Inferior parietal cortex (tissue), 1 donor: ENCODE measurements at regions not wholly inside any gene's neighbourhood (a gene's known extent, or its start where the extent isn't known, plus 50 kb on each side); places are given as distances from the start of the nearest gene placed in this dataset.
A peak's percentile ranks its signal among the peaks of the same experiment; 100 is the strongest.
"Not testable (repeated sequence)": the region's sequence is repeated elsewhere in the genome, so short reads cannot be mapped to it uniquely, and the experiment has no call there.

Source experiments
- DNase-seq: peaks from one replicate; pipeline ENCODE4 v3.0.0-alpha.2; 2016; ENCODE audit errors: extremely low spot score

DNA sequence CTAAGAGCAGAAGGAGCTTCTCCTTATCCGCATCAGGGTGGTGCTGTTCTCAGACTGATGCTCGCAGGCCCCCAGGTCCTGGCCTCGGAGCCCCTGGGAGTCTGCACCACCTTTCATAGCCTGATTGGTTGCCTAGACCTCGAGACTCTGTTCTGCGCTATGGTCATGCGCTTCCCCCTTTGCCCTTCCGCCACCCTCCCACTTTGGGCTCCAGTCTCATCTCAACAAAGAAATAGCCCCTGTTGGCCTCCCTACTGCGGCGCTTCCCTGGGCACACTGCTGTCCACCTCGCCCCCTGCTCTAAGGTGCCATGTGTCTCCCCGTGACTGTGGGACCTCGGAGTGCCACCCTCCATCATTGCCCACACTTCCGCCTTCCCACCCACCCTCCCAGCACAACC lies 102.9 kb upstream of the TWIST2 start:
- DNase-seq = no peak

DNA sequence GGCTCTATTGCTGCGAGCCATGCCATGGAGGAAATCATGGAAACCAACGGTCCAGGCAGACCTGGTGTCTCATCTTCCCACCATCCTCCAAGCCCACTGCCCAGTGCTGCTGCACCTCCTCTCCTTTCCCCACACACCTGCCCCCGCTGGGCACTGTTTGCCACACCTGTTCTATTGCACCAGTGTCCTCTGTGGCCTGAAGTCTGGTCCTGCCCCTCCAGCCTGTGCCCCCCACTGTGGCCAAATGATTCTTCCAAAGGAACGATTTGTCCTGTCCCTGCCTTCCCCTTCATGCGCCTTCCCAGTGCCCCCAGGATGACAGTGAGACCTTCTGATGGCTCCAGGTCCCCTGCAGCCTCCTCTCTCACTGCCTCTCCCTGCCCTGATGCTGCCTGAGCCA lies 101.9 kb upstream of the TWIST2 start:
- DNase-seq = no peak

DNA sequence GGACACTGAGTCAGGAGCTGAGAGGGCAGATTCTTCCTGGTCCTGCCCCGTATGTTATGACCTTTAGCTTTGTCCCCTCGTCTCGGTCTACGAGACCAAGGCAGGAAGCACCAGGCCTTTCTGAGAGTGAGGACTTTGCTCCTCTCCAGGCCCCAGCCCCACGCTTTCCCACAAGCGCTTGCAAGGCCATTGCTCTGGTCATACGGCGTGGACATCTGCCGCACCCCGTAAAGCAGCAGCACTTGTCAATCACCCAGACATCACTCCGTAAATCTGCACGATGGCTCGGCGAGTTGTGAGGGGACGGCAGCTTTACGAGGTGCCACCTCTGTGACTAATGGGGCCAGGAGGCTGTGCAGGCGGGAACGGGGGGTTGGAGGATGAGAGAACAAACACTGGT lies 100.8 kb upstream of the TWIST2 start:
- no peak for DNase-seq

DNA sequence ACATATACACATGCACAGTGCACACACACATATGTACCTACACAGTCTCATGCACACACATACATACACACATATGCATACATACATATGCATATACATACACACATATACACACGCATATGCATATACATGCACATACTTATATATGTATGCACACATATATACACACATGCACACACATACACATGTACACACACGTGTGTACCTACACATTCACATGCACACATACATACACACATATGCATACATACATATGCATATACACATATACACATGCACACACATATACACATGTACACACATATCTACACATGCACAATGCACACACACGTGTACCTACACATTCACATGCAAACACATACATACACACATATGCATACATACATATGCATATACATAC lies 100.3 kb upstream of the TWIST2 start:
- DNase-seq = no peak

DNA sequence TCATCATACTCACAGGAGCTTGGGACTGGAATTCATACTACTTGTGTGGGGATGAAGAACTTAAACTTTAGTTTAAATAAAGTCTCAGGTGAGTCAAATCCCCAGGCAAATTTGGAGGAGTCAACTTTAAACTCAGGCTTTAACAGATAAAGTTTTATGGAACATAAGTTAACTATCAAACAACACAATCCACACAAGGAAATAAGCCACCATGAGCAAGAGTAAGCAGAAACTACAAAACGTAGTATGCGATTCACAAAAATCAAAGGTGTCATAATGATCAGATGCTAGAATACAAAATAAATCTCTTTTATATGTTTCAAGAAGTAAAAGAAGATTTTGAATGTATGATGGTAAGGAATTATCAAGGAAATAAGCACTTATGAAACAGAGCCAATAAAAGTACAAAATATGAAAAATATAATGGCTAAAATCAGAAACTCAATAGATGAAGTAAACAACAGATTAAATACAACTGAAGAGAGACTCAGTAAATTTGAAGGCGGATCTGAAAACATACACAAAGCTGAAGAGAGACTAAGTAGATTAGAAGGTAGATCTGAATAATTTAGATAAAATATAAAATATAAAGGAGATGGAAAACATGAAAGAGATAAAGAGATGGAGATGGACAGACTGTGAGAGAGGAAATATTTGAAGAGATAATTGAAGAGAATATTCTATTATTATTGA lies 97.5 kb upstream of the TWIST2 start:
- DNase-seq = no peak

DNA sequence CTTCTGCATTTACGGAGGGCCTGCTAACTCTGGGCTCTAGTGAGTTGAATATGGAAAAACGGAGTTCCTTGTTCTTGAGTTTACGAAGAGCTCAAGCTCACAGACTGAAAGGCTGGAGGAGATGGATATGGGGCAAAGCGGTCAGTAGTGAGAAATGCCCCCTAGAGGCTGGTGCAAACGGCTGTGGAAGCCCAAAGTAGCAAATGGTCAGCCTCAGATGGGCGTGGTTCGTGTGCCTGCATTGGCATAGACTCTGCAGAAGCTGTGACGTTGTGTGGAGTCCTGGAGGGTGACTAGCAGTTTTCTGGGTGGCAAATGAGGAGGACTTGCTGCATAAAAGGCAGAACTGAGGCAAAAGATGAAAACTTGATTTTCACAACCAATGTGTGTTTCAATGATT lies 93.6 kb upstream of the TWIST2 start:
- no peak for DNase-seq

DNA sequence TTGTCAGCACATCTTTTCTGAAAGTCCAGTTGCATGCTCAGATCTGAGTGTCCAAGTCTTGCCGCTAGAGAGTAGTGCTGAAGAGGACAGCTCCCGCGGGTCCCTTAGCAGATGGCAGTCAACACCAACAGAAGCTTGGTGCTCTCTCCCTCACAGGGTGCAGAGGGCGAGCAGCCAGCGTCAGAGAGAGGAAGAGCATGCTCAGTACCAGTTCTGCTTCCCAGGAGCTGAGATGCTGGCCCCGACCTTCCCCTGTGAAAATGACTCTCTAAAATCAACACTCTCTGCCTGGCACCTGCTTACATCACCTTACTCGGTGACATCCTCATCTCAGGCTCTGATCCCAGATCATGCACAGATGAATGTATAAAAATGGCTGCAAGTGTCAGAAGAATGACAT lies 86.0 kb upstream of the TWIST2 start:
- no peak for DNase-seq

DNA sequence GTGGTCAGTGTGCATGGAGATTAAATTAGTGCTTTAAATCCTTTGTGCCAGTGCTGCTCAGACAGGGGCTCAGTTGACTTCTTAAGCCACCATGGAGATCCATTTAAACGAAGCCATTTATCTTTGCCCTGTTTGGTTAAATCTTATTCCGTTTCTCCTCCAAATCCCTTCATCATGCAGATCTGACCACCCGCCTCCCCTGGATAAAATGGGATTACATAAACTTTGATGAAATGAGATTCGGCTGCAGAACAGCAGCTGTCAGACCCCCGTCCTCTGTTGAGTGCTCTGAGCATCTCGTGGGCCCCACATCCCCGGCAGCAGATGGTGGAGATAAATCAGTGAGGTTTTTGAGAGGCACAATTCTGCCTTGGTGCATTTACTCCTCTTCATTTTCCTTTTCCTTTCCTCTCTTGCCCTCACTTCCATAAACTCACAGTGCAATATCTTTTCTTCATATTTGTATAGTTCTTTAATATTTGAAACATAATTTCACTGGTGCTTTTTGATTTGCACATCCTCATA lies 84.4 kb upstream of the TWIST2 start:
- DNase-seq = no peak

DNA sequence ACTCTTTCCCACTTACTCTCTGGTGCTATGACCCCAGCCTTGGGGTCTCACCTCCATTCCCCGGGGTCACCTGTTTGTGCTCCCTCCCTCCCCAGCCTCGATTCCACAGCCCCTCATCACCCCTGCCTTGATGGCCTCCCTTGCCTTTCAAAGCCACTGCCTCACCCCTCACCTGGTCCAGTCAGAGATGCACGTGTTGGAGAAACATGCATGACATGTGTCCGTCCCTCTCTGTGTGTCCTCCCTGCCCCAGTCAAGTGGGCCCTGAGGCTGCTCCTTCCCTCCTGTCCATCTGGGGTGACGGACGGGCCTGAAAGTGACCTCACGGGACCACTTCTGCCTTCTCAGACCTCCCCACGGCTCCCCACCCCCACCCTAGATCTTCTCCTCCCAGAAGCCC lies 82.3 kb upstream of the TWIST2 start:
- no peak for DNase-seq

DNA sequence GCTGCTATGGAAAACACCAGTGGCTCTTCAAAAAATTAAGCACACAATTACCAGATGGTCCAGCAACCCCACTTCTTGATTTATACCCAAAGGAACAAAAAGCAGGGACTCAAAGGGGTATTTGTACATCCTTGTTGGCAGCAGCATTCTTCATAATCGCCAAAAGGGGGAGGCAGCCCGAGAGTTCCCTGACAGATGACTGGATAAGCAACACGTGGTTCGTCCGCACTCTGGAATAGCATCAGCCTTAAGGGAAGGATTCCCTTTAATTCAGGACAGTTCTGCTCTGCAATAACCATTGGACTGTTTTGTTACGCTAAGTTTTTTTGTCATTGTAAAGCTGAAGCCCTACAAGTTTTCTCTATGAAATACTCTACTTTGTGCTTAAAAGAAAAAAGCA lies 76.7 kb upstream of the TWIST2 start:
- DNase-seq = peak; percentile 16

DNA sequence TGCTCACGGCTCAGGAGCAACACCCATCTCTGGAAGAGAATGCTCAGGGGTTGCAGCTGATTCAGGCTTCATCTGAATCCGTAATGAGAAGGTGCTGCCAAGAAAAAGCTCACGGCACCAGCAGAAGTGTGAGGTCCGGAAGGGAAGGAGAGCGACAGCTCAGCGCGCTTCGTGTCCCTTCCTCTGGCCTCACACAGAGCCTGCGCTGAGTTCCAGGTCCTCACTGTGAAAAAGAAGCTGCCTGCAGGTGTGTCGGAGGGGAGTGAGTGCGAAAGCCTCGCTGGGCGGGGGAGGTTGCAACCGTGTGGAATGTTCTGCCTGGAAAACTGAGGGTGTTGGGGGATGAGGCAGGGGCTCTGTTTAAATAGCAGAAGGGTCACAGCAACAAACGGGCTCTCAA lies 76.2 kb upstream of the TWIST2 start:
- no peak for DNase-seq

DNA sequence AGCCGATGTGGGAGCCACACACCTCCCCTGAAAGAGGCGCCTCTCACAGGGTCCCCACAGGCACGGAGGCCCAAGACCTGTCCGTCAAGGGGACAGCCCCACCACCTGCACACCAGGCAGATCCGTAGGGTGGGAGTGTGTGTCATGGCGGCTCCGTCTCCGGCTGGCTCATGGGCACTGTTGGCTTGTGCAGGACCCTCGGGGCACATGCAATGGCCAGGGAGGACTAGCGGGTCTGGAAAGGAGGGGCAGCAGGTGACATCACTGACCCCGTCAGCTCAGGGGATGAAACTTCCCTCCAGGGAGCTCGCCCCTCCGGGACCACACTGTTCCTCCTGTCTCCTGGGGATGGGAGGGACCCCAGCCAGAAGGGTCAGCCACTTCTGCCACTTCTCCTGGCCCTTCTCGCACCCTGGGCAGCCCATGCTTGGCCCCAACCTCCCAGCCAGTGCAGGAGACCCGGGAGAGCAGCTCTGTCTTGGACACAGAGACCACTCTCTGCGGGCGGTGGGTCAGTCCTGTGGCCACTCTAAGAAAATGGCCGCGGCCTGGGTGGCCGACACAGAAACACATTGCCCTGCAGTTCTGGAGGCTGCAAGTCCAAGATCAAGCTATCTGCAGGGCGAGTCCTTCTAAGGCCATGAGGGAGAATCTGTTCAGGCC lies 75.1 kb upstream of the TWIST2 start:
- no peak for DNase-seq

DNA sequence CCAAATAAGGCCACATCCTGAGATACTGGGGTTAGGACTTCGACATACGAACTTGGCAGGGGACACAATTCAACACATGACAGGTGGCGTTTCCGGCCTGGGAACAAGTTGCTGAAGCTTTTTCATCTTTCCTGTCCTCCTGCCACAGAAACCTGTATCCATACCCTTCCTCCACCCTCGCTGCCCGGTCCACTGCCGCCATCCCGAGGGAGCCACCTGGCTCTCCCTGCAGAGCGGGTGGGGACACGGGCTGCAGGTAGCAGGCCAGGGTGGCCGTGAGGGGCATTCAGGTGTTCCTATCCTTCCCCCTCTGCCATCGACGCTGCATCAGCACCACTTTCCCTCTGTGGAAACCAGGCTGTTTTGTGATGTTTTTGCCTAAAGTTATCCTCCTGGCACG lies 74.4 kb upstream of the TWIST2 start:
- no peak for DNase-seq

DNA sequence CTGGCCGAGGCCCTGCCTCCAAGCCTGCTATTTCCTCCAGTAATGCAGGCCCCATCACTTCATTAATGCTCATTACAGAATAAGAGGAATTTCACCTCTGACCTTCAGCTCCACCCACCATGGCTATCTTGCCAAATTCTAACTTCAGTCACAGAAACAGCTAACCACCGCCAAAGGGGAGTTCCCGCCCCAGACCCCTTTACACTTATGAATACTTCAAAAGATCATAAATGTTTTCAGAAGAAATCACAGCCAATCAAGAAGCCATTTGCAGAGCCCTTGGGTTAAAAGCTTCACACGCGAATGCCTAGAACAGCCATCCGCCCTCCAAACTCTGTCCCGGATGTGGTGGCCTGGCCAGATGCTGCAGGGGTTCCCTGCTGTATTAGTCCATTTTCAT lies 73.8 kb upstream of the TWIST2 start:
- no peak for DNase-seq

DNA sequence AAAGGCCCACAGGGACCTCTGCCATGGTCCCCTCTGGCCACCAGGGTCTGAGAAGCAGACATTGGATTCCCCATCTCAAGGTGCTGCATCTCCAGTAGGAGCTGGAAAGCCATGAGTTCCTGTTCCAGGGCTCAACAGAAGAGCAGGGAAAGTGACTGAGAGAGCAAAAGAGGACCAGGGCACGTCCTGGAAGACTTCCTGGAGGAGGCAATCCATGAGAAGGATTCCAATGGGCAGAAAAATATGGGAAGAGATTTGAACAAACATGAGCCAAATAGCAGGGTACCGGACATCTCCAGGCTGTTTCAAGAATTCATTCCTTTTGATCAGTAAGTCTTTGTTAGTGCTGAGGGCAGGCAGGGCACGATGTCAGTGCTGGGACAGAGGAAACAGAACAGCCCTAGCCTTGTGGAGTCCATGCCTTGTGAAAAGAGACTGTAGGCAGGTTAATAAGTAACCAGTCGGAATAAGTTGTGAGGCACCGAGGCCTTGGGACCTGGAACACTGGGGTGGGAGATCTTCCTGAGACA lies 72.8 kb upstream of the TWIST2 start:
- DNase-seq = no peak

DNA sequence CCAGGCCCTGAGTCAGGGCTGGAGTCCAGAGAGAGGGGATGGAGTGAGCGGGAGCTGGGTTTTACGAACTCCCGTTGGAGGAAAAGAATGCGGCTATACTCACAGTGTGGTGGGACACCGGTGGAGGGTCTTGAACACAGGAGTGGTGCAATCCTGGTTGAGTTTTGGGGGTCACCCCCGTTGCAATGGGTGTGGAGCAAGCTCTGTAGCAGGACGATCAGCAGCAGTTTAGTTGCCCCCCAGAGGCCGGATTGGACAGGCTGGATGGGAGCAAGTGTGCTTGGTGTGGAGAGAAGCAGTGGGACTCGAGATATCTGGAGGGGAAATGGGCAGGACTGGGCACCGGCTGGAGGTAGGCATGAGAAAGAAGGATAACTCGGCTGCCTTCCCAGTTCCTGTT lies 72.3 kb upstream of the TWIST2 start:
- no peak for DNase-seq

DNA sequence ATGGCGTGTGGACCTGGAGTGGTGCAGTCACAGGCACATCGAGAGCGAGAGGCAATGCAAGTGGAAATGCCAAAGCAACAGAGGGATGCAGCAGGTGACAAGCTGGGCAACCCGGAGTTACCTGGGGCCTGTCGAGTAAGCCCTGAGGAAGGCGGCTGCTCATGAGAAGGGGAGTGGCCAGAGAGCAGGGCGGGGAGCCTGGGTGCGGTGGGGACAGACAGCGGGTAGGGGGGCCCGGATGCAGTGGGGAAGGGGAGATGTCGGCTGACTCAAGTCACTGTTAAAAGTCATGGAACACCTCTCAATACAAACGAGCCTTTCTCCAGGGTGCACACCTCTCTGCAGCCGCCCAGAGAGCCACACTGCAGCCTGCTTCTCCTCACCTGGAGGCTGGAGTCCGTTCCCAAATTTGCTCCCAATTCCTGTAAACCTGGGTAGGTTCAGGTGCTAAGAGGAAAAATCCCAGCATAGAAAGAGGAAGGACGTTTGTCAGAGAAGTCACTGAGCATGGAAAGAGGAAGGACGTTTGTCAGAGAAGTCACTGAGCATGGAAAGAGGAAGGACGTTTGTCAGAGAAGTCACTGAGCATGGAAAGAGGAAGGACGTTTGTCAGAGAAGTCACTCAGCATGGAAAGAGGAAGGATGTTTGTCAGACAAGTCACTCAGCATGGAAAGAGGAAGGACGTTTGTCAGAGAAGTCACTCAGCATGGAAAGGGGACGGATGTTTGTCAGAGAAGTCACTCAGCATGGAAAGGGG lies 71.7 kb upstream of the TWIST2 start:
- no peak for DNase-seq

DNA sequence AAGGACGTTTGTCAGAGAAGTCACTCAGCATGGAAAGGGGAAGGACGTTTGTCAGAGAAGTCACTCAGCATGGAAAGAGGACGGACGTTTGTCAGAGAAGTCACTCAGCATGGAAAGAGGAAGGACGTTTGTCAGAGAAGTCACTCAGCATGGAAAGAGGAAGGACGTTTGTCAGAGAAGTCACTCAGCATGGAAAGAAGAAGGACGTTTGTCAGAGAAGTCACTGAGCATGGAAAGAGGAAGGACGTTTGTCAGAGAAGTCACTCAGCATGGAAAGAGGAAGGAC lies 71.2 kb upstream of the TWIST2 start:
- not testable (repeated sequence) for DNase-seq

DNA sequence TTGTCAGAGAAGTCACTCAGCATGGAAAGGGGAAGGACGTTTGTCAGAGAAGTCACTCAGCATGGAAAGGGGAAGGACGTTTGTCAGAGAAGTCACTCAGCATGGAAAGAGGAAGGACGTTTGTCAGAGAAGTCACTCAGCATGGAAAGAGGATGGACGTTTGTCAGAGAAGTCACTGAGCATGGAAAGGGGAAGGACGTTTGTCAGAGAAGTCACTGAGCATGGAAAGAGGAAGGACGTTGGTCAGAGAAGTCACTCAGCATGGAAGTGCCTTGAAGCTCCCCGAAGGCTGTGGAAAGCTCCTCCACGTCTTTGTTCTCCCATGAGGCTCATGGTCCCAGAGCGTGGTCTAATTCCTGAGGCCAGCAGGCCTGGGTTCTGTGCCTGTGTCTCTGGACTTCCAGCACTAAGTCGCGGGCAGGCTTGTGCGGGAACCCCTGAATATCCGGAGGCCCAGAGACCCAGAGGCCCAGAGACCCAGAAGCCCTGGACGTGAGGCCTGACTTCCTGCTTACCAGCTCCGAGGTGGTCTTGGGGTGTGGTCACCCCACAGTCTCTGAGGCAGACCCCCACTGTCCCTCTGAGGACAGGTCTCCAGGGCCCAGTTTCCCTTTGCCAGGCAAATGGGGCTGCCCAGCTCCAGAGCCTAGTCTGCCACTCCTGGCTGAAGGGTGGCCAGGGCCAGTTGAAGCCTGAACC lies 70.4 kb upstream of the TWIST2 start:
- DNase-seq = no peak

DNA sequence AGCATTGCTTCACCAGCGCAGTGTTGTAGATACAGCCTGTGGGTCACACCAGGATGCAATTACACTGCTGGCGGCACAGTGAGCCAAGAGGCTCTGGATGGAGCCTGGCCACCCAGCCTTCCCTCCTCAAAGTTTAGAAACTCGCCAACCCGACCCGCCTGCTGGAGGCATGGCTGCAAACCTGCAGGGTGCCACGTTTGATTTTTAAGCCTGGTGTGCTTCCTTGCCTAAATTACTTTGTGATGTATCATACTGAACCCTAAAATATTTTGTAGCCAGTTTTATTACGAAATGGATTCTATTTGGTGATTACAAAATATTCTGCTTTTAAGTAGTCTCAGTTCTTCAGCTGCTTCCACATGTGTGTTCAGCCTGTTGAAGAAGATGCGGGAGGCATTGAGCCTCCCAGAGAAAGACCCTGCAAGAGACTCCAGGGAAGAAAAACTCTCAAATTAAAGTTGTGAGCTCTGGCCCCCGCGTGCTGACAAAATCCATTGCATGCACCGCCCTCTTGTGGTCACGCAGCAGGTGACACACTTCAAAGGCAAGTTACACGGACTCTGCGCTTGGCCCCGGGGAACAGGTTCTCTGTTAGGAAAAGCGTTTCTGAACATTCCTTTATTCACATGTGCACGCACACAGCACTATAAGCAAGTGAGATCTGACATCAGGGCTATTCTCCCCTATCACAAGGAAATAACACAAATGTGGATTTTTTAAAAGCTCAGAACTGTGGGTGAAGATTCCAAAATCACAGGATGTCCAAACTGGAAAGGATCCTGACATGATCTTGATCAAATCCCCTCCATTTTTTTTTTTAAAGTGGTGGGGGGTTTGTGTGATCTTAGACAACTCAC lies 63.0 kb upstream of the TWIST2 start:
- peak; percentile 76 for DNase-seq

DNA sequence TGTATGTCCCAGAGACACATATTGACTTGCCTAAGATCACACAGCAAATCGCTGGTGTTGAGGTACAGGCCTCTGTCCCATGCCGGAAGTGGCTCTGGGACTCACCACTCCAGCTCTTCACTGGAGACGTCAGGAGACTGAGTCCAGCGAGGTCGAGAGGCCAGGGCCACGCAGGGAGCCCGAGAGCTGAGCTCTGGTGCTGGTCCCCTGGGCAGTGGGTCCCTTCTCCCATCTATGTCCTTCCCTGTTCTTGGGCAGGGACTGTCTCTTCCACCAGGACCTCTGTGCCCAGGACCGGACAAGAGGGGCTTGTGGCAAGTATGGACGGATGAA lies 62.4 kb upstream of the TWIST2 start:
- DNase-seq = no peak
